ENCODE measurements at regions not wholly inside any gene's neighbourhood (a gene's known extent, or its start where the extent isn't known, plus 50 kb on each side); places are given as distances from the start of the nearest gene placed in this dataset.

DNA sequence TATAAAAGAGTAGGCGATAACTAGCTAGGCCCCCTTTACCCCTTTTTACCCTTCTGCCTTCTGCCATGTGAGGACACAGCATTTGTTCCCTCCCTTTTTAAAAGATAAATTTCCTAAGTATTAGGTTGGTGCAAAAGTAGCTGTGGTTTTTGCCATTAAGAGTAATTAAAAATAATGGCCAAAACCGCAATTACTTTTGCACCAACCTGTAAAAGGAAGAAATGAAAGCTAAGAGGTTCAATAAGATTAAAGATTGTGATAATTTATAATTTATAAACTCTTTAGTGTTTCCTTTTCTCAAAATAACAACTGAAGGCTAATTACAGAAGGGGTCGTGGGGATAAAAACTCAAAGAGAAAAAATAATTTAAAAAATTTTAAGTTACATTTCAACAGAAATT lies 283.5 kb upstream of the PDZRN3 start:
- TF ChIP-seq EP300 (IDR thresholded peaks at IDR 0.05; ENCODE audit: borderline replicate concordance) (no peak), NFIC (IDR thresholded peaks at IDR 0.05) (no peak), TEAD4 (IDR thresholded peaks at IDR 0.05) (no peak)

Data from Ishikawa (cell line).